Fibroblast of peridontal ligament (primary cell): ENCODE measurements at regions not wholly inside any gene's neighbourhood (a gene's known extent, or its start where the extent isn't known, plus 50 kb on each side); places are given as distances from the start of the nearest gene placed in this dataset.
A peak's percentile ranks its signal among the peaks of the same experiment; 100 is the strongest.
"Not testable (repeated sequence)": the region's sequence is repeated elsewhere in the genome, so short reads cannot be mapped to it uniquely, and the experiment has no call there.

Experiments
- DNase-seq: peaks from one replicate; pipeline ENCODE4 v3.0.0-alpha.2; 2010; ENCODE audit errors: extremely low read depth

DNA sequence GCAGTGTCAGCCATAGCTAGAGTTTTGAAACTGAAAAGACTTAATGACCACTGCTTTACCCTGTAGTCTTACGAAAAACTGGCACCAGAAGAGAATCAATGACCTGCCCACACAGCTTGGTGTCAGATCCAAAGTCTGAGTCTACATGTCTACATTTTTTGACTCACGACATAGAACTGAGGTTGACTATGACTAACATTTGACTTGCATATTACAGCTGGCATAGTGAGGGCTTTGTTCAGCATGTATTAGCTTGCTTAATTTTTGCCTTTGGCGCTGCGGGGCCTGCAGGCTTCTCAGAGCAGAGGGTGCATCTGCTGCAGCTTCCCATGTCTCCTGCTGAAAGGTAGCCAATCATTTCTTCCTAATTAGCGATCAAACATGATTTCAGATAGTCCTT is 167.0 kb downstream of the EBLN2 start:
- DNase-seq, result no peak

DNA sequence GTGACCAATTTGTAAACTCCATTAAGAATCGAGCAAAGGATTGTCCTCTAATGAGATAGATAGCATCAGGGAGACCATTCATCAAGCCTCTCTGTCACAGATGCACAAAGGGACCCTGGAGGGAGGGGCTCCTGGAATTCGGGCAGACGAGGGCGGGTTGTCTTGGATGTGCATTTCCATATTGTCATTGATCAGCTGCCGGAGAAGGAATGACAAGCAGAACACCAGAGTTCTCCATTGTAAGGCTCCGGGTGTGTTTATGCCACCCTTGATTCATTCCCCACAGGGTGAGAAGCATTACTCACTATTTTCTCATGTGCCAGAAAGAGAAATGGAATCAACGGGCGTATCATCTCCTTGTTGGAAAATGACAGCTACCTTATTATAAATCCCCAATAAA is 167.5 kb downstream of the EBLN2 start:
- DNase-seq, result no peak

DNA sequence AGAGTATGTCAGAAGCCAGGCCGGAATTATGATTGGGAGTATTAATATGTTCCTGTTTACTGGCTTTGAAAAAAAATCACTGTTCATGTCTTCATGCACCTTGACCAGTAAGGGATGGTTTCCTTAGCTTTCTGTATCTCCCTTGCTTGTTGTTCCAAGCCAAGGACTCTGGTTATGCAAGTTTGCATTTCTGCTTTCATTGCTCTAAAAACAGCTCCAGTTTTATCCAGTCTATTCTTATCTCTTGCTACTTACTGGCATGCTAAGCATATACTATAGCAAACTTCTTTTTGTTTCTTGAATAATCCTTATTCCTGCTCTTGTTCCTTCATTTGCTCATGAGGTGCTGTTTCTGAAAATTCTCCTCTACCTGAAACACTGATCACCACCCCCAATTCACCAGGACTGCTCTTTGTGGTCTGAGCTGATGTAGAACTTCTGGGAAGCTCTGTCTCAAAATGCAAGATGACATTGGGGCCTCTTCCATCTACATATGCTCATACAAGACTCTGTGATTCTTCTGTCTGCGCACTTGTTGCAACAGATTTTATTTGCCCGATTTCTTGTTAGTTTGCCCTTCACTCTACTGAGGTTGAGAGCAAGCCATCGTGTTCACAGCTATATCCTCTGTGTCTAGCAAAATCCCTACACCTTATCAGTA is 173.0 kb downstream of the EBLN2 start:
- no peak for DNase-seq

DNA sequence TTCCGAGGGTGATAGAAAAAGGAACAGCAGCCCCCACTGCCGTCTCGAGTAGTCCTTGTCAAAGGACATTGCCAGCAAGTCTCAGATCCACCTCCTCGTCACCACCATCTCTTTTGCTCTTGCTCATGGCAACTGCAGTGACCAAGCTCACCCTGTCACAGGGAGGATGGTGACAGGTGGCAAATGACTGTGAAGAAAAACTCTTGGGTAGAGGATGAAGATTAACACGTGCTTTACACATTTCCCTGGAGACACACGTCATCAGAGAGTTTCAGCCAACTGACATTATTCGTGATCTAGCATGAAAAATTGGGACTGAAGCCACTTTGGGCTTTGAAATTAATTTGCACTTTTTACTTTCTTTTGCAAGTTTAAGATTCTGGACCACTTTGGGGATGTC is 174.3 kb downstream of the EBLN2 start:
- no peak for DNase-seq

DNA sequence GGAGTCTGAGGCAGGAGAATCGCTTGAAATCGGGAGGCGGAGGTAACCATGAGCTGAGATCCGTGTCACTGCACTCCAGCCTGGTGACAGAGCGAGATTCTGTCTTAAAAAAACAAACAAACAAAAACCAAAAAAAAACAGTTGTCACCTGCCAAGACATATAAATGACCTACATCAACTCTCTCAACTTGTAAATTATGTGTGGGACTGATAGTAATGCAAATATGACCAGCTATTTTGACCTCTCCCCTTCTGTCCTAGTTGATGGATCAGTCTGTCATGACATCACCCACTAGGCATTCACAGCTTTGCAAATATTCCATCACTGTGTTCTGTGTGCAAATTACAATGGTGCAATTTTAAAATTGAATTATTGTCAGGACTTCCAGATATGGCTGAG is 175.4 kb downstream of the EBLN2 start:
- no peak for DNase-seq

DNA sequence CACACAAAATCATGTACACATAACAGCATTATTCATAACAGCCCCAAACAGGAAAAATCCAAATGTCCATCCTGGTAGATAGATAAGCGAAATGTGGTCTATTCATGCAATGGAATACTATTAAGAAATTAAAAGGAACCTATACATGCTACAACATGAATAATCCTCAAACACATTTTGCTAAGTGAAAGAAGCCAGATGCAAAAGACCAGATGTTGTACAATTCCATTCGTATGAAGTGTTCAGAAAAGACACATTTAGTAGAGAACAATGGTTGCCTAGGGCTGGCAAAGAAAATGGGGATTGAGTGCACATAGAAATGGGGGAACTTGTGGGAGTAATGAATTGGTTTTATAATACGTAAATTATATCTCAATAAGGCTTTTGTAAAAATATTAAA is 182.3 kb downstream of the EBLN2 start:
- DNase-seq, result no peak

DNA sequence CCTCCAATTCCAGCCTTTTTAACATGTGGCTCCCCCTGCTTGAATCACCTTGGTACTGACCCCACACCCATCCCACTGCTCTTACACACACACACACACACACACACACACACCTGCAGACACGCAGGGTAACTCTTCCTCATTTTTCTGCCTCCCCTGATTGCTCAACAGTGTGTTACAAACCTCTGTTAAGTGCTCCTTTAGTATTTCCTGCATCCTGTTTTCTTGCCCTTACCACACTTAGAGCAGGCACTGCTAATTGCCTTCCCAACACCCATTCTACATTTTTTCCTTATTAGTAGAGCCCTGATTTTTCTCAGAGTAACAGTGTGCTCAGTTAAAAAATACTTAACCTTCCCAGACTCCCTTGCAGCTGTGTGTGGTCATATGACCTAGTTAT is 184.0 kb downstream of the EBLN2 start:
- DNase-seq, result no peak

DNA sequence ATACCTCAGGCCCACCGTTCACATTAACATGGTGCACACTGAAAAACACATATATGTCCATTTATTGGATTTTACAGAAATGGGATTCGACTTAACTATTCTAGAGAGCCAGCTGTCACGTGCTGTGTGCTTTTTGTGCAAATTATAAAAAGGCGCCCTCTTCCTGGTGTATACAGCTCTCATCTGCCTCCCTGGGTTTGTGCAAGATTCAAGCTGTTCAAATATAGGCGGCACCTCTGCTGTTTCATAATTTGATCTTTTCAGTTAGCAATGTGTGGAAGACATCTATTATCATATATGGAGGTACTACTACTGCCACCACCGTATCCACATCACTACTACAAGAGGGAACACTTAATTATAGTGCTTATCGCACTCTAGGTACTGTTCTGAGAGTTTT is 187.6 kb downstream of the EBLN2 start:
- no peak for DNase-seq

DNA sequence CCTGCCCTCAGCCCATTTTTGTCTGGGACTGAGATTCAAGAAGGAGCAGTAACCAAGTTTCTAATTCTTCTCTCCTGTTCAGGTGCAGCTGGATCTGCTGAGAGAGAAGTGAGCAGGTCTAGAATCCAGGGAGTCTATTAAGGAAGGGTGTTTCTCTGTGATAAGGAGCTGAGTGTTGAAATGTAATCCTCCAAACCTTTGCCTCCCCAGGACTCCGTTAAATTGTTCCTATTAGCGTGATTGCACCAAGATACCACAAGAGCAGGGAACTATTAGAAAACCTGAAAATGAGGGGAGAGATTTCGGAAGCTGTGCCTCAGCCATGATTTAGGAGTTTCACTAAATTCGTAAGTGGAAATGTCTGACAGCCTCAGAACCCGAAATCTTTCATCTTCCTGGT is 192.6 kb downstream of the EBLN2 start:
- no peak for DNase-seq

DNA sequence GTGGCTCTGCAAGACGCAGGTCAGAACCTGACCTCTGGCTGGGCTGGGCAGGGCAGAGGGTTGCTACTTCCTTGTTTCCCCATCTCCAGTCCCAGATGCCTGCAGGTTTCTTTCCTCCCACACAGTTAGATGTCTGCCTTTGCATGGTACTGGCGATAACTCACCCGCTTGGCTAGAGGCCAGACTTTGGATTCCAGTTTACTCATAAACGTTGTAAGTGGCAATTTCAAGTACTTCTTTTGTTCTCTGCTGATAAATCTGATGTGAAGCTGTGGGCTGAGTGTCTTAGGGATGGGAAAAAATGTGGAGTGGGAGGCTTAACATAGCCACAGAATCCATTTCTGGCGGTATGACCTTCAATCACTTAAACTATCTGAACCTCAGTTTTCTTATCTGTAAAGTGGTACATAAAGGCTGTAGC is 194.2 kb downstream of the EBLN2 start:
- DNase-seq, result peak; percentile 22

DNA sequence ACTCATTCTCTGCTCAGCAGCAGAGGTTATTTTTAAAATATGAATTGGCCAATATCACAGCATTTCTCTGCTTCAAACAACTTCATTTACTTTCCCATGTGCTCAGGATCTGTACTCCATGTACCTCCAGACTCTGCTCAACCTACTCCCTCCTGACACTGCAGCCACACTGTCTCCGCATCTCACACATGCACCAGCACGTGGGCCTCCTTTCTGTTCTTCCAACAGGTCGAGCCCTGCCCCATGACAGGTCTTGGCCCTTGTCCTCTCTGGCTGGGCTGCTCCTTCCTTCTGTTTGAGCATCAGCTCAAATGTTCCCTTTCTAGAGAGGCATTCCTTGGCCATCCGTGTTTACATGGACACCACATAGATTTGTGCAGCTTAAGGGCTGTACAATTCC is 195.7 kb downstream of the EBLN2 start:
- DNase-seq, result no peak

DNA sequence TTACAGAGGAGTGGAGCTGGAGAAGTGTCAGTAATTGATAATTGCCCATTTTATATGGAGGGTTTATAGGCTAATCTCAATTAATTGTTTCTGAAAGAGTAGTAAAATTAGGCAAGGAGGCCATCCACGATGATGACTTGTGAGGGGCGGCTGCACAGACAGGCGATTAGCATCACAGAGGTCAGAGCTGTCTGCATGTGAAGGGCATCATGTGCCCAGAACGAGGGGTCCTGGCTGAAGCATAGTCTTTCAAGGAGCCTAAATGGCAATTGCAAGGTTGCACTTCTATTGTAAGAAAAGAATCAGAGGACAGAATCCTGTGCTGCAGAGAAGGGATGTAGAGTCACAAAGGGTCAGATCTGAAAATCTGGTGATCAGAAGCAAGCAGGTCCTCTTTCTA is 196.6 kb downstream of the EBLN2 start:
- no peak for DNase-seq

DNA sequence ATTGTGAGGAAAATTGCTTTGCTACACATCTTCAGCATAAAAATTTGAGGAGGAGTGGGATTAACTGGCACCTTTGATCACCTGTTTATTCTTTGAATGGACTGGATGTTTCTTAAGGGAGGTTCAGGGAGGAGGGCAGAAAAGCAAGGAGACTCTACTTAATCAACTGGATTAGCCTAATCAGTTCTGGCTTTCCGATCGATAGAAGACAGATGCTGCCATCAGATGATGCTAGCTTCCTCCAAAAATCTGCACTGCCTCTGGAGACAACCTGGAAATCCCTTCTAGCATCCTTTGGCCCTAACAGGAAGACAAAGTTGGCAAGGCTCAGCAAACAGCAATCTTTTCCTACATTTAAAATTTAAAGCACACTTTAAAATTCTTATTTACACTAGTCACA is 197.8 kb downstream of the EBLN2 start:
- no peak for DNase-seq

DNA sequence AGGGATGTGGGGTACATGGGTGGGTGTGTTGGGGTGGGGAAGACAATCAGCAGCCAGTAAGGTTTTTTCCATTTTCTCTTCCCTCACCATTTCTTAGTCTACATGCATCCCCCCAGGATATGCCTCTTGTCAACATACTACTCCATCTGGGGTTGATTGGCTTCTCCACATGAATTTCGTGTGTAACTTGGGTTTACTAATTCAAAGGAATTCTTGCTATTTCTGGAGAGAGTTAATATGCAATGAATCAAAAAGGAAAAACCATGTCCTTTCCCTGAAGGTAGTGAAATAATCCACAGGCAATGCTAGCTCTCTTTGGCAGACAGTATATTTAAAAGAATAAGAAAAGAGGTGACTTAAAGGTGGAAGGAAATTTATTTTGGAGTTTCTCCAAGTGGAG is 198.4 kb downstream of the EBLN2 start:
- no peak for DNase-seq

DNA sequence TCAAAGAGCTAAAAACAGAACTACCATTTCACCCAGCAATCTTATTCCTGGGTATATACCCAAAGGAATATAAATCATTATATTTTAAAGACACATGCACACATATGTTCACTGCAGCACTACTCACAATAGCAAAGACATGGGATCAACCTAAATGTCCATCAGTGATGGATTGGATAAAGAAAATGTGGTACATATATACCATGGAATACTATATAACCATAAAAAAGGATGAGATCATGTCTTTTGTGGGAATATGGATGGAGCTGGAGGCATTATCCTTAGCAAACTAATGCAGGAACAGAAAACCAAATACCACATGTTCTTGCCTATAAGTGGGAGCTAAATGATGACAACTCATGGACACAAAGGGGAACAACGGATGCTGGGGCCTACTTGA is 205.1 kb downstream of the EBLN2 start:
- not testable (repeated sequence) for DNase-seq

DNA sequence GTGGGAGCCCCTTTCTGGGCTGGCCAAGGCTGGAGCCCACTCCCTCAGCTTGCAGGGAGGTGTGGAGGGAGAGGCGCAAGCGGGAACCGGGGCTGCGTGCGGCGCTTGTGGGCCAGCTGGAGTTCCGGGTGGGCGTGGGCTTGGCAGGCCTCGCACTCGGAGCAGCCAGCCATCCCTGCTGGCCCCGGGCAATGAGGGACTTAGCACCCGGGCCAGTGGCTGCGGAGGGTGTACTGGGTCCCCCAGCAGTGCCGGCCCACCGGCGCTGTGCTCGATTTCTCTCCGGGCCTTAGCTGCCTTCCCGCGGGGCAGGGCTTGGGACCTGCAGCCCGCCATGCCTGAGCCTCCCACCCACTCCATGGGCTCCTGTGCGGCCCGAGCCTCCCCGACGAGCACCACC is 207.7 kb downstream of the EBLN2 start:
- not testable (repeated sequence) for DNase-seq

DNA sequence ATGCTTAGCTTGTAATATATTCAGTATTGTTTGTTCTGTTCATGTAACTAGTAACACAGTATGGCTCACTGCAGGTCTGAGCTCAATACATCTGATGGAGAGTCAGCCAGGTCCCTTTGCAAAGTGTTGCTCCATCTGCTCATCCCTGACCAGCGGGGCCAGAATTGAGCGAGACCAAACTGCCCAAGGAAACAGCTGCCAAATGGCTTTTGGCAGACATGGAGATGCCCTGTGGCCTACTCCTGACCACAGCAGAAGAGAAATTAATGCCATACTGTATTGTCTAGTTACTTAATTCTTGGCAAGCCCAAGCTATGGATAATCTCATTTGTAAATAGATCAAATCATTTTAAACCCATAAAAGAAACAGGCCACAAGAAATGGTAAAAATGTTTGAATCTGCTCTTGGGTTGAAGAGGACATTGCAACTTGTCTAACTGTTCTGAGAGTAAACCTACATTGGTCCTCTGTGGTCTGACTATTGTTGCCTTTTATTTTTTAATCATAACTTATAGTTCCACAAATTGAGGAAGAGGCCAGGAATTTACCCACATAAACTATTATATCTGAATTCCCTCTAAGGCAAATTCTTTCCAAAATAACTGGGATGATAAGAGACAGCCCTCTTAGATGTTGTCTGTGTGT is 209.5 kb downstream of the EBLN2 start:
- peak; percentile 1 for DNase-seq

DNA sequence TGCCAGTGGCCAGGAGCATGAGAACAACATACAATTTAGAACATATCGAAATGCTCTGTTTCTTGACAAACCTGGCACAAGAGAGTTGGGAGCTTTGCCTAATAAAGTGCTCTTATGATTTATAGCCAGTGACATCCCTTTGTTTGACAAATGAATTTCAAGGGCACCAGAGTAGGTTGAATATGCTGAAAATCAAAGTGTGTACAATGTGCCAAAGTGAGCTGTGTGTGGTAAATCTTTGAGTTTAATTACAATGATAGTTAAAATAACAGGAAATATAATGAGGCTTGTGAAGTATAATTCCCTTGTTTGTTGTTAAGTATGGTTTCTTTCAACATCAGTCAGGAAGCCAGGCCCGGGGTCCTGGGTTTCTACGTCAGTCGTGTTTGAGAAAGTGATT is 211.9 kb downstream of the EBLN2 start:
- no peak for DNase-seq

DNA sequence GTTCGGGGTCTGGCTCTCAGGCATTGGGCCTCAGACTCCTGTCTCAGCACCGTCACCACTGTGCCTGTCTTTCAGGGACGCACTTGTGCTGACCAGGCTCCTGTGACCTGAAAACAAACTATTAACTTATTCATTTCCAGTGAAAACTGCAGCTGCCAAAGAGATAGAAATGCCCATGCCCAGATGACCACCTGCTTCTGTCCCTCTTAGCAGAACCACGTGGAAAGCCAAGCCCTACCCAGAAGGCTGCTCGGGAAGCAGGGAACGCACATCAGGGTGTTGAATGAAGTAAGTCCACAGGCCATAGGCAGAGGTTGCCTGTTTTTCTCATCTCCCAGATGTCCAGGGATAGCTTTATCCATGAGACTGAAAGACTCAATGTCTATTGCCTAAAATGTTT is 219.3 kb downstream of the EBLN2 start:
- DNase-seq, result no peak

DNA sequence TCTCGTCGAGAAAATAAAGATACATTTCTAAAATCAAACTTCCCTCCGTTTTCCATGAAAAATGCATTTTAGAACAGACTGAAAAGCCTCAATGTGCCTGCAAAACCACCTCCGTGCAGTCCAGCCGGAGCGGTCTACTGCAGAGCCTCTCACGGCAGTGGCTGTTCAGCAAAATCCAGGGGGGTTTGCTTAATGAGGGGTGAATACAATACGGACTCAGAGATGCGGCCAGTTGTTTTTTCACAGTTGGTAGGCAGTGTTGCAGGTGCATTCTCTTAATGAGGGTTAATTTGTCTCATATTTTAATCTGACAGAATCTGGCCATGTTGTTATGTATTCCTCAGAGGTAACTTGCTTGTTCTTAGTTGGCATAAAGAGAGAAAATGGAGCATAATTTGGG is 223.0 kb downstream of the EBLN2 start:
- no peak for DNase-seq

DNA sequence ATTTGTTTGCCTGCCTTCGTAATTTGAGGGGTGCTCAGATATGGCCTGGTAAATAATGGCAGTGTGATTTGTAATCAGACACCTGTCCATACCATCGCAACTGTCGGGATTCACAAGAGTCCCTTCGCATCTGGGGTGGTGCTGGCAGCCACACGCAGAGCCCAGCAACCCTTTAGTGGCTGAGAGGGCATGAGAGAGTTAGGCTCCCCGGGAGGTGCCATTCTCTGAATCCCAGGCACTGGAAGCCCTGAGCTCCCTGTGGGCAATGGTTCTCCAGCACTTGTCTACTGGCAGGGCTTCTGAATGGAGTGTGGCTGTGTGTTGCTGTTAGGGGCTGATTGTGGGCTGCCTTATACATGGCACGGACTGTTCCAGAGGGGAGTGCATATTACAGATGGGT is 230.1 kb downstream of the EBLN2 start:
- DNase-seq, result no peak

DNA sequence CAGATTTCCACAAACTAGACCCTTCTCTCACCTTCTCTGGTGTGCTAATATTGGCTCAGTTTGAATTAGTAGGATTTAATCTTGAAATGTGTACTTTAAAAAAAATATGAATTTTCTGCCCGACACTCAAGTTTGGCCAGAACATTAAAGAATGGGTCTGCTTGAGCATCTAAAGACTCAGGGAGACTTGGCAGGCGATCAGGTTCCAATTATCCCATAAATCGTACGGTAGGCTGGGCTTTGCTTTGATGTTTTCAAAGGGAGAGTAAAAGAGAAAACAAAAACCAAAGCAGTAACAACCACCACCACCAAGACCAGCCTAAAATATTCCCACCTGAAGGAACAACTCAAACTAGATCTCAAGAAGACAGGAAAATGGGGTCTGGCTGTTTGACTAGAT is 230.8 kb downstream of the EBLN2 start:
- DNase-seq, result no peak

DNA sequence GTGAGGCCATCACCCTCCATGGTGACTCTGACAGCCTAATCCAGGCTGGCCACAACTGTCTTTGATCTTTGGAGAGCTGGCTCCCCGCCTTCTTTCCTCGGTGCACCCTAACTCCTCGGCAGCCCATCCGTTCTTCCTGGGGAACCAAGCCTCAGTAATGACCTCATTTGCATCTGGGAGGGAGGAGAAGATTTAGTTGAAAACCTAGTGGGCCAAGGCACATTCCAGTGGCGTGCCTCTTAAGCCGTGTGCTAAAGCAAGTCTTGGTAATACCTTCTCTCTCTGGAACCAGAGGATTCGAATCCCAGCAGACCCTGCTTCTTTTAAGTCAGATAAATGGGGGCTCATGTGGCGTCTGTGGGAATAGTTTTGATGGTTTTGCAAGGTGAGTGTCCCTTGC is 233.1 kb downstream of the EBLN2 start:
- DNase-seq, result no peak
